GM12873 (cell line): ENCODE measurements at regions not wholly inside any gene's neighbourhood (a gene's known extent, or its start where the extent isn't known, plus 50 kb on each side); places are given as distances from the start of the nearest gene placed in this dataset.

ENCODE experiments used
- CTCF ChIP-seq: IDR thresholded peaks from 2 replicates; pipeline ENCODE4 v1.5.1; 2012; ENCODE audit warnings: low read depth, mild to moderate bottlenecking, moderate library complexity, low read length, control low read depth; ENCODE audit not compliant: insufficient read depth; ENCODE audit errors: missing control alignments

GRCh38 chr9:31124389-31124788 is 1260.1 kb upstream of the ACO1 start:
- TF ChIP-seq CTCF, result no peak

- TF ChIP-seq CTCF, result no peak
These were observed 1248.9 kb upstream of the ACO1 start for GRCh38 chr9:31135567-31135966.

- no peak for TF ChIP-seq CTCF
These were observed 1247.9 kb upstream of the ACO1 start for GRCh38 chr9:31136524-31136923.

GRCh38 chr9:31137176-31138160 is 1247.0 kb upstream of the ACO1 start:
- TF ChIP-seq CTCF, result no peak

- peak; percentile 34 for TF ChIP-seq CTCF
These were observed 1244.1 kb upstream of the ACO1 start for GRCh38 chr9:31140316-31140715.

- TF ChIP-seq CTCF, result no peak
These were observed 1242.0 kb upstream of the ACO1 start for GRCh38 chr9:31142456-31142855.

GRCh38 chr9:31144614-31145013 is 1239.8 kb upstream of the ACO1 start:
- no peak for TF ChIP-seq CTCF
